ENCODE measurements at regions not wholly inside any gene's neighbourhood (a gene's known extent, or its start where the extent isn't known, plus 50 kb on each side); places are given as distances from the start of the nearest gene placed in this dataset.

- no peak for DNase-seq (ENCODE audit: low read depth, low spot score)
- H3K4me3 ChIP-seq (ENCODE audit: low read length) = no peak overlapping the region
Measured at GRCh38 chr6:43976706-43977403, 150.4 kb downstream of the MRPL14 start.

- no peak overlapping the region for H3K4me3 ChIP-seq (ENCODE audit: low read length)
- no peak for DNase-seq (ENCODE audit: low read depth, low spot score)
Measured at GRCh38 chr6:43974643-43975230, 152.5 kb downstream of the MRPL14 start.

- H3K4me3 ChIP-seq (ENCODE audit: low read length) = no peak overlapping the region
- DNase-seq (ENCODE audit: low read depth, low spot score) = no peak
Measured at GRCh38 chr6:43973357-43973756, 153.9 kb downstream of the MRPL14 start.

- H3K4me3 ChIP-seq (ENCODE audit: low read length) = no peak overlapping the region
- no peak for DNase-seq (ENCODE audit: low read depth, low spot score)
Measured at GRCh38 chr6:43972913-43973300, 154.3 kb downstream of the MRPL14 start.

GRCh38 chr6:43972179-43972912, 154.9 kb downstream of the MRPL14 start:
- DNase-seq (ENCODE audit: low read depth, low spot score) = no peak
- H3K4me3 ChIP-seq (ENCODE audit: low read length) = no peak overlapping the region

GRCh38 chr6:43971776-43972126, 155.5 kb downstream of the MRPL14 start:
- no peak for DNase-seq (ENCODE audit: low read depth, low spot score)

GRCh38 chr6:43970913-43971775, 156.1 kb downstream of the MRPL14 start:
- DNase-seq (ENCODE audit: low read depth, low spot score) = no peak
- no peak overlapping the region for H3K4me3 ChIP-seq (ENCODE audit: low read length)

More at GRCh38 chr6:43971776-43972126, 155.5 kb downstream of the MRPL14 start:
- no peak overlapping the region for H3K4me3 ChIP-seq (ENCODE audit: low read length)

GRCh38 chr6:43970068-43970912, 157.0 kb downstream of the MRPL14 start:
- no peak overlapping the region for H3K4me3 ChIP-seq (ENCODE audit: low read length)
- no peak for DNase-seq (ENCODE audit: low read depth, low spot score)

GRCh38 chr6:43969158-43969981, 157.9 kb downstream of the MRPL14 start:
- H3K4me3 ChIP-seq (ENCODE audit: low read length) = no peak overlapping the region
- no peak for DNase-seq (ENCODE audit: low read depth, low spot score)

GRCh38 chr6:43968110-43968965, 158.9 kb downstream of the MRPL14 start:
- DNase-seq (ENCODE audit: low read depth, low spot score) = no peak
- no peak overlapping the region for H3K4me3 ChIP-seq (ENCODE audit: low read length)

GRCh38 chr6:43967719-43968091, 159.5 kb downstream of the MRPL14 start:
- no peak for DNase-seq (ENCODE audit: low read depth, low spot score)
- H3K4me3 ChIP-seq (ENCODE audit: low read length) = no peak overlapping the region

- DNase-seq (ENCODE audit: low read depth, low spot score) = no peak
- no peak overlapping the region for H3K4me3 ChIP-seq (ENCODE audit: low read length)
Measured at GRCh38 chr6:43966853-43967718, 160.2 kb downstream of the MRPL14 start.

- H3K4me3 ChIP-seq (ENCODE audit: low read length) = no peak overlapping the region
- DNase-seq (ENCODE audit: low read depth, low spot score) = no peak
Measured at GRCh38 chr6:43966374-43966658, 160.9 kb downstream of the MRPL14 start.

GRCh38 chr6:43965628-43966373, 161.5 kb downstream of the MRPL14 start:
- no peak for DNase-seq (ENCODE audit: low read depth, low spot score)
- H3K4me3 ChIP-seq (ENCODE audit: low read length) = no peak overlapping the region

GRCh38 chr6:43964659-43965570, 162.3 kb downstream of the MRPL14 start:
- no peak for DNase-seq (ENCODE audit: low read depth, low spot score)
- H3K4me3 ChIP-seq (ENCODE audit: low read length) = no peak overlapping the region
